H1 (cell line): ENCODE measurements at regions not wholly inside any gene's neighbourhood (a gene's known extent, or its start where the extent isn't known, plus 50 kb on each side); places are given as distances from the start of the nearest gene placed in this dataset.

Source experiments
- CTCF ChIA-PET: fragments of 300-600 bp; sonication (Branson Sonifier 250); formaldehyde crosslinking; loops from one replicate; lab custom pipeline; 2021; ENCODE audit not compliant: partially characterized antibody; lab: Charles Lee
- POLR2A ChIA-PET: fragments of 300-600 bp; sonication (Branson Sonifier 250); formaldehyde crosslinking; loops from one replicate; lab custom pipeline; 2021; ENCODE audit warnings: inconsistent platforms; ENCODE audit not compliant: partially characterized antibody; lab: Charles Lee
- DNase-seq, 2 experiments: peaks; one replicate each; pipeline versions ENCODE4 v3.0.0 to v3.0.0-alpha.2; 2010 to 2022; ENCODE audit warnings: low spot score in 2 of 2, low read depth in 1 of 2, mixed read lengths in 1 of 2
- FAIRE-seq: peaks from 2 replicates; lab custom pipeline; 2011; peaks lifted over from hg19 to GRCh38; lab: Jason Lieb, UNC
- H2AFZ ChIP-seq: 2 replicates; pipeline ENCODE4 v1.8.1; 2012; ENCODE audit warnings: low read length, inconsistent platforms
- H2AK5ac ChIP-seq: 2 replicates; pipeline ENCODE4 v1.6.1; 2013; ENCODE audit warnings: low read depth, low read length
- H2BK120ac ChIP-seq: replicated peaks from 2 replicates; pipeline ENCODE3; 2013; ENCODE audit warnings: low read depth, low read length, inconsistent platforms
- H2BK12ac ChIP-seq: 2 replicates; pipeline ENCODE4 v1.6.1; 2013; ENCODE audit warnings: low read depth, low read length
- H2BK15ac ChIP-seq: 2 replicates; pipeline ENCODE4 v1.6.1; 2013; ENCODE audit warnings: low read length
- H2BK20ac ChIP-seq: 2 replicates; pipeline ENCODE4 v1.6.1; 2013; ENCODE audit warnings: low read length
- H2BK5ac ChIP-seq: 2 replicates; pipeline ENCODE4 v1.6.1; 2013; ENCODE audit warnings: low read depth, low read length
- H3K14ac ChIP-seq: 2 replicates; pipeline ENCODE4 v1.6.1; 2013; ENCODE audit warnings: inconsistent platforms; ENCODE audit not compliant: insufficient read length
- H3K18ac ChIP-seq: 2 replicates; pipeline ENCODE4 v1.6.1; 2013; ENCODE audit warnings: low read length; ENCODE audit errors: extremely low read depth
- H3K23ac ChIP-seq: 2 replicates; pipeline ENCODE4 v1.6.1; 2013; ENCODE audit warnings: inconsistent platforms; ENCODE audit not compliant: insufficient read length
- H3K23me2 ChIP-seq: 2 replicates; pipeline ENCODE4 v1.6.1; 2013; ENCODE audit warnings: low read depth, low read length
- H3K27ac ChIP-seq: 2 replicates; pipeline ENCODE4 v1.6.1; 2011; ENCODE audit warnings: low read depth, low read length, inconsistent platforms
- H3K27me3 ChIP-seq, 4 experiments: replicated peaks in 1 of 4; 1 replicate in 1 of 4; 2 replicates in 3 of 4; pipeline versions ENCODE4 v1.6.1 to v1.8.1; 2011 to 2013; ENCODE audit warnings: low read length in 3 of 4, mild to moderate bottlenecking in 3 of 4, inconsistent platforms in 2 of 4, mixed read lengths in 2 of 4, moderate library complexity in 1 of 4; ENCODE audit not compliant: control insufficient read depth in 3 of 4, insufficient read depth in 3 of 4; ENCODE audit errors: extremely low read depth in 1 of 4
- H3K36me3 ChIP-seq, 4 experiments: 2 replicates each; pipeline versions ENCODE4 v1.6.1 to v1.8.1; 2011 to 2013; ENCODE audit warnings: mild to moderate bottlenecking in 4 of 4, low read length in 3 of 4, moderate library complexity in 2 of 4, control low read depth in 1 of 4, inconsistent platforms in 1 of 4; ENCODE audit not compliant: insufficient read depth in 4 of 4, control insufficient read depth in 2 of 4
- H3K4ac ChIP-seq: replicated peaks from 2 replicates; pipeline ENCODE3; 2013; ENCODE audit warnings: low read length, low read depth, mixed read lengths, inconsistent platforms; ENCODE audit not compliant: insufficient read length
- H3K4me1 ChIP-seq, 4 experiments: replicated peaks in 1 of 4; 1 replicate in 1 of 4; 2 replicates in 3 of 4; pipeline versions ENCODE4 v1.6.1 to v1.8.1; 2011 to 2013; ENCODE audit warnings: low read length in 3 of 4, inconsistent platforms in 2 of 4, mixed read lengths in 1 of 4; ENCODE audit not compliant: insufficient read depth in 4 of 4, control insufficient read depth in 3 of 4
- H3K4me2 ChIP-seq, 2 experiments: 2 replicates each; pipeline versions ENCODE4 v1.6.1 to v1.8.1; 2011 to 2013; ENCODE audit warnings: low read depth in 2 of 2, low read length in 2 of 2, control low read depth in 1 of 2, inconsistent platforms in 1 of 2, mild to moderate bottlenecking in 1 of 2; ENCODE audit not compliant: insufficient read depth in 1 of 2
- H3K4me3 ChIP-seq, 4 experiments: fragments of 200-600, 300-600 bp in 1 of 4; sonication (generic), shearing (Covaris generic), sonication (Bioruptor Twin) in 1 of 4; 2 replicates each; pipeline versions ENCODE4 v1.5.1 to v1.8.1; 2011 to 2016; ENCODE audit warnings: low read length in 4 of 4, low read depth in 3 of 4, control low read depth in 2 of 4, inconsistent platforms in 2 of 4, mild to moderate bottlenecking in 2 of 4, mixed read lengths in 1 of 4, moderate library complexity in 1 of 4; ENCODE audit not compliant: insufficient read depth in 2 of 4; ENCODE audit errors: extremely low read depth in 1 of 4
- H3K56ac ChIP-seq: replicated peaks from 2 replicates; pipeline ENCODE3; 2013; ENCODE audit warnings: low read depth, mild to moderate bottlenecking, mixed read lengths, low read length, inconsistent platforms; ENCODE audit not compliant: insufficient read length
- H3K79me1 ChIP-seq: 2 replicates; pipeline ENCODE4 v1.6.1; 2013; ENCODE audit warnings: low read depth, low read length, control low read depth
- H3K79me2 ChIP-seq, 2 experiments: 2 replicates each; pipeline versions ENCODE4 v1.6.1 to v1.8.1; 2012 to 2013; ENCODE audit warnings: low read length in 2 of 2, mild to moderate bottlenecking in 2 of 2, inconsistent platforms in 1 of 2; ENCODE audit not compliant: insufficient read depth in 2 of 2, control insufficient read depth in 1 of 2
- H3K9ac ChIP-seq, 4 experiments: replicated peaks in 1 of 4; 1 replicate in 1 of 4; 2 replicates in 3 of 4; pipeline versions ENCODE4 v1.6.1 to v1.8.1; 2011 to 2013; ENCODE audit warnings: low read depth in 3 of 4, low read length in 3 of 4, control low read depth in 2 of 4, mild to moderate bottlenecking in 2 of 4, moderate library complexity in 2 of 4, inconsistent platforms in 1 of 4; ENCODE audit errors: extremely low read depth in 1 of 4
- H3K9me3 ChIP-seq, 2 experiments: 2 replicates each; pipeline versions ENCODE4 v1.6.1 to v1.8.1; 2012 to 2013; ENCODE audit warnings: mild to moderate bottlenecking in 2 of 2, moderate library complexity in 2 of 2, control low read depth in 1 of 2, inconsistent platforms in 1 of 2, low read depth in 1 of 2, low read length in 1 of 2, mixed read lengths in 1 of 2; ENCODE audit not compliant: insufficient read depth in 2 of 2
- H4K20me1 ChIP-seq, 2 experiments: replicated peaks in 1 of 2; 2 replicates each; pipeline versions ENCODE3 to v1.8.1; 2011 to 2013; ENCODE audit warnings: inconsistent platforms in 2 of 2, low read length in 2 of 2, mild to moderate bottlenecking in 1 of 2; ENCODE audit not compliant: insufficient read depth in 2 of 2, control insufficient read depth in 1 of 2
- H4K5ac ChIP-seq: 2 replicates; pipeline ENCODE4 v1.6.1; 2013; ENCODE audit warnings: low read length, low read depth, mixed read lengths, inconsistent platforms; ENCODE audit not compliant: insufficient read length
- H4K8ac ChIP-seq: 2 replicates; pipeline ENCODE4 v1.8.0; 2013; ENCODE audit warnings: mild to moderate bottlenecking, moderate library complexity, low read length, inconsistent platforms; ENCODE audit not compliant: insufficient read depth; ENCODE audit errors: extremely low read depth
- H4K91ac ChIP-seq: replicated peaks from 2 replicates; pipeline ENCODE3; 2013; ENCODE audit warnings: low read length, mixed read lengths, inconsistent platforms; ENCODE audit not compliant: insufficient read length
- EZH2 ChIP-seq: fragments of 200-600 bp; sonication (generic); IDR thresholded peaks from 2 replicates; pipeline ENCODE4 v1.7.1; 2012; ENCODE audit warnings: low read depth, mild to moderate bottlenecking, moderate library complexity, low read length, inconsistent platforms; ENCODE audit not compliant: severe bottlenecking
- GTF2F1 ChIP-seq: IDR thresholded peaks from 2 replicates; pipeline ENCODE4 v1.6.1; 2012; ENCODE audit warnings: low read depth, low read length, improper control_type of control experiment, borderline replicate concordance
- HDAC2 ChIP-seq, 2 experiments: fragments of 300-600 bp in 1 of 2; sonication (generic) in 1 of 2; IDR thresholded peaks; 2 replicates each; pipeline ENCODE4 v1.6.1; 2011 to 2012; ENCODE audit warnings: low read depth in 2 of 2, low read length in 2 of 2, mild to moderate bottlenecking in 2 of 2, moderate library complexity in 2 of 2, borderline replicate concordance in 1 of 2, inconsistent platforms in 1 of 2
- KDM1A ChIP-seq: fragments of 200-600, 300-600 bp; sonication (generic); IDR thresholded peaks from 2 replicates; pipeline ENCODE4 v1.7.1; 2016; ENCODE audit warnings: mild to moderate bottlenecking, low read length, borderline replicate concordance
- MAFK ChIP-seq: IDR thresholded peaks from 2 replicates; pipeline ENCODE4 v1.6.1; 2012; ENCODE audit warnings: low read depth, mild to moderate bottlenecking, improper control_type of control experiment, low read length
- MAX ChIP-seq: IDR thresholded peaks from 2 replicates; pipeline ENCODE4 v1.6.1; 2012; ENCODE audit warnings: inconsistent platforms
- POLR2AphosphoS5 ChIP-seq: IDR thresholded peaks from 2 replicates; pipeline ENCODE4 v1.6.1; 2011; ENCODE audit warnings: low read depth, low read length
- USF2 ChIP-seq: IDR thresholded peaks from 2 replicates; pipeline ENCODE4 v1.6.1; 2011; ENCODE audit warnings: low read length, improper control_type of control experiment
- YY1 ChIP-seq: IDR thresholded peaks from 2 replicates; pipeline ENCODE4 v1.6.1; 2011; ENCODE audit warnings: low read depth, mild to moderate bottlenecking, low read length
- WGBS, 2 experiments: shearing (Covaris generic) in 1 of 2; methylation state at CpG; one replicate each; pipeline versions ENCODE4 v1.1.6 to v1.1.7; 2013 to 2015; ENCODE audit warnings: low lambda C conversion rate in 2 of 2, mixed read lengths in 2 of 2, inconsistent platforms in 1 of 2, low coverage in 1 of 2, missing lambda C conversion rate in 1 of 2; ENCODE audit not compliant: insufficient replicate concordance in 2 of 2, insufficient coverage in 1 of 2, insufficient read length in 1 of 2; ENCODE audit errors: extremely low coverage in 1 of 2, missing lambda C conversion rate in 1 of 2; 5-methylcytosine and 5-hydroxymethylcytosine counted together
- TF ChIP-seq, protein P1 (sequence below), 3 experiments: IDR thresholded peaks; 1 replicate in 2 of 3; 2 replicates in 1 of 3; pipeline versions ENCODE4 v1.5.1 to v1.6.1; 2011; ENCODE audit warnings: low read length in 3 of 3, mild to moderate bottlenecking in 3 of 3, inconsistent platforms in 2 of 3, low read depth in 1 of 3, moderate library complexity in 1 of 3; ENCODE audit not compliant: insufficient read depth in 1 of 3; ENCODE audit errors: control extremely low read depth in 1 of 3

DNA sequence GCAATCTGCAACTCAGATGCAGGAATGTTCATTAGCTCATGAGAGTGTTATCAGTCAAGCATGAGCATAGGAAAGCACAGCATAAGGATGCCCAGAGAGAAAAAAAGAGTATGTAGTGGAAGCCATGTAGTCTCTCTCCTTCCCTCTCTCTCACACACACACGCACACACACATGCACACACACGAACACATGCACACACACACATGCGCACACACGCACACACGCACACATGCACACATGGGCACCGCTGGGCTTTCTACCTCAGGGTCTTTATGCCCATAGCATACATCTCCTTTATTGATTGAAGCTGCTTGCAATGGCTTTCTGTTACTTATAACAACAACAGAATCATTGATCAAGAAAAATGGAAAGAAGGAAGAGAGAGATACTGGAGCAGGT is 240.9 kb downstream of the ETNK1 start:
- Histone ChIP-seq H3K14ac (no peak overlapping the region), H2AFZ (no peak overlapping the region), H3K4me1 (peaks cover 0 to under 1% (median 0%) of the 10 kb centered on the region in 4 experiments; a peak in 2 of 7 replicates), H2BK5ac (0 out of 2 replicates have a peak overlapping the region, but pooled peaks have one; percentile 17), H4K8ac (no peak overlapping the region), H3K23me2 (no peaks in the 10 kb centered on the region), H3K27ac (no peak overlapping the region), H4K91ac (no peak overlapping the region), H3K27me3 (no peaks in the 10 kb centered on the region), H3K4me3 (no peak overlapping the region), H3K23ac (no peak overlapping the region), H3K18ac (no peak overlapping the region), H4K5ac (no peak overlapping the region), H2BK20ac (no peak overlapping the region), H3K4me2 (no peak overlapping the region), H2BK12ac (no peak overlapping the region), H2AK5ac (no peak overlapping the region), H2BK15ac (no peak overlapping the region), H3K9me3 (no peaks in the 10 kb centered on the region), H3K9ac (no peak overlapping the region), H3K56ac (no peak overlapping the region), H3K79me2 (no peaks in the 10 kb centered on the region), H2BK120ac (no peak overlapping the region), H4K20me1 (no peaks in the 10 kb centered on the region), H3K36me3 (no peaks in the 10 kb centered on the region), H3K79me1 (no peaks in the 10 kb centered on the region), H3K4ac (no peak overlapping the region)
- WGBS, 2 experiments, result 88% methylated on average over 6 of the region's 6 CpGs; no CpG with 5 or more reads in 1 of the 2 experiments
- ChIA-PET CTCF (interaction anchor here (0.7 to 2.8 kb wide), 3 partner anchors 9 to 189 kb away, joined by 3 to 15 read pairs (median 10); no protein-coding TSS in a partner anchor), POLR2A (no interaction called here)
- FAIRE-seq, result no peak
- DNase-seq, result no peak
- no peak for TF ChIP-seq KDM1A
- no peak for TF ChIP-seq MAX
- no peak for TF ChIP-seq GTF2F1
- no peak for TF ChIP-seq EZH2
- no peak for TF ChIP-seq USF2
- no peak for TF ChIP-seq MAFK
- TF ChIP-seq HDAC2 (IDR thresholded peaks at IDR 0.05; ENCODE audit: borderline replicate concordance in 1 of 2, low read depth in 2 of 2, low read length in 2 of 2), result no peak
- no peak for TF ChIP-seq POLR2AphosphoS5
- no peak for TF ChIP-seq YY1
- TF ChIP-seq, protein P1, sequence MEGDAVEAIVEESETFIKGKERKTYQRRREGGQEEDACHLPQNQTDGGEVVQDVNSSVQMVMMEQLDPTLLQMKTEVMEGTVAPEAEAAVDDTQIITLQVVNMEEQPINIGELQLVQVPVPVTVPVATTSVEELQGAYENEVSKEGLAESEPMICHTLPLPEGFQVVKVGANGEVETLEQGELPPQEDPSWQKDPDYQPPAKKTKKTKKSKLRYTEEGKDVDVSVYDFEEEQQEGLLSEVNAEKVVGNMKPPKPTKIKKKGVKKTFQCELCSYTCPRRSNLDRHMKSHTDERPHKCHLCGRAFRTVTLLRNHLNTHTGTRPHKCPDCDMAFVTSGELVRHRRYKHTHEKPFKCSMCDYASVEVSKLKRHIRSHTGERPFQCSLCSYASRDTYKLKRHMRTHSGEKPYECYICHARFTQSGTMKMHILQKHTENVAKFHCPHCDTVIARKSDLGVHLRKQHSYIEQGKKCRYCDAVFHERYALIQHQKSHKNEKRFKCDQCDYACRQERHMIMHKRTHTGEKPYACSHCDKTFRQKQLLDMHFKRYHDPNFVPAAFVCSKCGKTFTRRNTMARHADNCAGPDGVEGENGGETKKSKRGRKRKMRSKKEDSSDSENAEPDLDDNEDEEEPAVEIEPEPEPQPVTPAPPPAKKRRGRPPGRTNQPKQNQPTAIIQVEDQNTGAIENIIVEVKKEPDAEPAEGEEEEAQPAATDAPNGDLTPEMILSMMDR (IDR thresholded peaks at IDR 0.05; ENCODE audit: control extremely low read depth in 1 of 3, insufficient read depth in 1 of 3, low read depth in 1 of 3, low read length in 3 of 3), result no peak
